DND-41 (cell line): ENCODE measurements at regions not wholly inside any gene's neighbourhood (a gene's known extent, or its start where the extent isn't known, plus 50 kb on each side); places are given as distances from the start of the nearest gene placed in this dataset.

Source experiments
- ATAC-seq: fragments of 200-7000 bp; cut with Tn5 transposase; 3 replicates; pipeline ENCODE4 v1.9.1; 2021; ENCODE audit warnings: low read depth; ENCODE audit not compliant: insufficient read depth
- DNase-seq: peaks from one replicate; pipeline ENCODE4 v3.0.0-alpha.2; 2020
- H2AFZ ChIP-seq: 2 replicates; pipeline ENCODE4 v1.6.0; 2012; ENCODE audit warnings: low read depth, low read length
- H3K27ac ChIP-seq: 2 replicates; pipeline ENCODE4 v1.5.1; 2012; ENCODE audit warnings: low read length, inconsistent platforms
- H3K27me3 ChIP-seq: fragments of 200-600 bp; sonication (generic); 2 replicates; pipeline ENCODE4 v1.6.0; 2012; ENCODE audit warnings: low read length, mild to moderate bottlenecking, inconsistent platforms; ENCODE audit not compliant: insufficient read depth, poor library complexity
- H3K36me3 ChIP-seq: 2 replicates; pipeline ENCODE4 v1.5.1; 2012; ENCODE audit warnings: low read length, inconsistent platforms; ENCODE audit not compliant: insufficient read depth
- H3K4me1 ChIP-seq: 2 replicates; pipeline ENCODE4 v1.5.1; 2012; ENCODE audit warnings: mild to moderate bottlenecking, low read length; ENCODE audit not compliant: insufficient read depth
- H3K4me2 ChIP-seq: 2 replicates; pipeline ENCODE4 v1.6.0; 2012; ENCODE audit warnings: mild to moderate bottlenecking, moderate library complexity, low read length, inconsistent platforms; ENCODE audit not compliant: insufficient read depth
- H3K4me3 ChIP-seq, 2 experiments: fragments of 200-600 bp in 1 of 2; shearing (Covaris generic) in 1 of 2; 2 replicates each; pipeline ENCODE4 v1.5.1; 2012 to 2016; ENCODE audit warnings: inconsistent platforms in 2 of 2, low read length in 2 of 2, mild to moderate bottlenecking in 2 of 2, low read depth in 1 of 2, moderate library complexity in 1 of 2
- H3K79me2 ChIP-seq: 2 replicates; pipeline ENCODE4 v1.6.0; 2012; ENCODE audit warnings: low read length, inconsistent platforms; ENCODE audit not compliant: insufficient read depth
- H3K9ac ChIP-seq: 2 replicates; pipeline ENCODE4 v1.6.0; 2012; ENCODE audit warnings: low read depth, mild to moderate bottlenecking, inconsistent platforms, low read length, moderate library complexity
- H3K9me3 ChIP-seq: 2 replicates; pipeline ENCODE4 v1.5.1; 2012; ENCODE audit warnings: low read length, moderate library complexity, mild to moderate bottlenecking, inconsistent platforms; ENCODE audit not compliant: insufficient read depth, severe bottlenecking
- H4K20me1 ChIP-seq: 2 replicates; pipeline ENCODE4 v1.6.0; 2012; ENCODE audit warnings: low read length; ENCODE audit not compliant: insufficient read depth
- CTCF ChIP-seq: IDR thresholded peaks from 2 replicates; pipeline ENCODE4 v1.5.1; 2012; ENCODE audit warnings: borderline replicate concordance, low read length, moderate library complexity, mild to moderate bottlenecking; ENCODE audit not compliant: poor library complexity, severe bottlenecking; ENCODE audit errors: extremely low read depth
- EZH2 ChIP-seq: IDR thresholded peaks from 3 replicates; pipeline ENCODE4 v1.6.1; 2012; ENCODE audit warnings: borderline replicate concordance, low read depth, mild to moderate bottlenecking, moderate library complexity, low read length, inconsistent platforms; ENCODE audit not compliant: severe bottlenecking

DNA sequence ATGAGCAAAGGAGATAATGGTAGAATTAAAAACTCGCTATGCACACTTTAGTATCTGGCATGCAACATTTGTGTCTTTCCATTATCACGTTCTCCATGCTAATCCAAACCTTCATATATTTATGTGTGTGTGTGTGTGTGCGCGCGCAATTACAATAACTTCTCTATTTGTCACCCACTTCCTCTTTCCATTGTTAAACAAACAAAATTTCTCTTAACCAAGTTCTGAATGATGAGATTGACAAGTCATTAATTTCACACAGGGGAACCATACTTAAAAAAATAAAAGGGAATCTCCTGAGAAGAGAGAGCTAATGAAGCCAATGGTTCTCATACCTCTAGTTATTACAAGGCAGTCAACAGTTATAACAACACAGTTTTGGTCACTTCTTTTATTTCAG, 575.9 kb upstream of the MDGA2 start:
- no peaks in the 10 kb centered on the region for H3K4me1 ChIP-seq
- DNase-seq: no peak
- no peak for ATAC-seq
- no peak overlapping the region for H3K27ac ChIP-seq
- no peaks in the 10 kb centered on the region for H3K79me2 ChIP-seq
- no peak overlapping the region for H3K4me2 ChIP-seq
- H3K9ac ChIP-seq: no peak overlapping the region
- no peaks in the 10 kb centered on the region for H3K9me3 ChIP-seq
- no peak overlapping the region for H2AFZ ChIP-seq
- H3K4me3 ChIP-seq: no peak overlapping the region
- no peaks in the 10 kb centered on the region for H3K27me3 ChIP-seq
- TF ChIP-seq CTCF: no peak
- TF ChIP-seq EZH2: no peak
- no peaks in the 10 kb centered on the region for H3K36me3 ChIP-seq
- no peaks in the 10 kb centered on the region for H4K20me1 ChIP-seq

- Histone ChIP-seq H3K9me3 (no peaks in the 10 kb centered on the region), H3K27ac (no peak overlapping the region), H3K36me3 (no peaks in the 10 kb centered on the region), H4K20me1 (no peaks in the 10 kb centered on the region), H3K4me1 (no peaks in the 10 kb centered on the region), H3K9ac (no peak overlapping the region), H2AFZ (no peak overlapping the region), H3K27me3 (no peaks in the 10 kb centered on the region), H3K79me2 (no peaks in the 10 kb centered on the region), H3K4me3 (no peak overlapping the region), H3K4me2 (no peak overlapping the region)
- ATAC-seq: no peak
- TF ChIP-seq CTCF (no peak), EZH2 (no peak)
- DNase-seq: no peak
Observed at GRCh38 chr14:48250575-48250974, 575.2 kb upstream of the MDGA2 start.

DNA sequence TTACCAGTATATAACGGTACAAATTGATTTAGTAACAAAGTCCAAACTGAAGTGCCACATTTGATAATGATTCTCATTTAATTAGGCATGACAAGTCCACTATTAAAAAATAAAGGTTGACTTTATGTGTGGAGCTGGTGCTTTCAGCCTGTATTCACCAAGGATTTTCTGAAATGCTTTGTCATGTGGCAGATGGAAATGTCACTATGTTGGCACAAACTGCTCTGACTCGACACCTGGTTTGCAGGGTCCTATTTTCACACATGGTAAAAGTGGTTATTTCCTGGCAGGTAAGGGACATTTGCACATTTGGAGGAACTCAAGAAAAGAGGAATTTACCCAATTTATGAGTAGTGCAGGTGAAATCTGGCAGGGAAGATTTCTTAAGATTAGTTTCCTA, 572.6 kb upstream of the MDGA2 start:
- ATAC-seq (no peak), DNase-seq (no peak)
- Histone ChIP-seq H3K27me3 (no peaks in the 10 kb centered on the region), H3K36me3 (no peaks in the 10 kb centered on the region), H4K20me1 (no peaks in the 10 kb centered on the region), H3K4me3 (no peak overlapping the region), H3K9ac (no peak overlapping the region), H3K79me2 (no peaks in the 10 kb centered on the region), H3K4me2 (no peak overlapping the region), H3K27ac (no peak overlapping the region), H2AFZ (no peak overlapping the region), H3K9me3 (no peaks in the 10 kb centered on the region), H3K4me1 (no peaks in the 10 kb centered on the region)
- no peak for TF ChIP-seq EZH2

DNA sequence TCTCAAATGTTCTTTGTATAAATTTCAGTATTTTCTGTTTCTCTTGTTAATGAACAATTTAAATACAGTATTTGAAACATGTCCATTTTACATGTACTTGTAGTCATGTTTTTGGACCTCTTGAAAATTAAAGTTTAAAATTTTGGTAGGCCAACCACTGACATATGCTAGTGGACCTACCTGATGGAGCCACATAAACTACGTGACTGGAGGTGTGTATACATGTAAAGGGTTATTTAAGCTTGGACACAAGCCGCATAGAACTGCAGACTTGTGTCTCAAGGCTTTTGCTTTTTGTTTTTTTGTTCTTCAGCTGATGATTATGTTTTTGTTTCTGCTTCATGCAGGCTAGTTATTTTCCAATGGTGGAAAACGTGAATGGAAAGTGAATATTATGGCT, 568.5 kb upstream of the MDGA2 start:
- ATAC-seq (no peak), DNase-seq (no peak)
- Histone ChIP-seq H3K4me1 (no peaks in the 10 kb centered on the region), H2AFZ (no peak overlapping the region), H3K79me2 (no peaks in the 10 kb centered on the region), H3K27ac (no peak overlapping the region), H3K4me3 (no peak overlapping the region), H3K9ac (no peak overlapping the region), H4K20me1 (no peaks in the 10 kb centered on the region), H3K9me3 (no peaks in the 10 kb centered on the region), H3K27me3 (no peaks in the 10 kb centered on the region), H3K4me2 (no peak overlapping the region), H3K36me3 (no peaks in the 10 kb centered on the region)
- TF ChIP-seq CTCF (no peak), EZH2 (no peak)
